Cardiac septum (tissue), 1 donor: ENCODE measurements at regions not wholly inside any gene's neighbourhood (a gene's known extent, or its start where the extent isn't known, plus 50 kb on each side); places are given as distances from the start of the nearest gene placed in this dataset.
A peak's percentile ranks its signal among the peaks of the same experiment; 100 is the strongest.
"Not testable (repeated sequence)": the region's sequence is repeated elsewhere in the genome, so short reads cannot be mapped to it uniquely, and the experiment has no call there.

Experiments used
- DNase-seq: peaks from one replicate; pipeline ENCODE4 v3.0.0-alpha.2; 2020; ENCODE audit warnings: low spot score
- intact Hi-C: fragments of 100-400 bp; cut with DNase I; formaldehyde crosslinking; loops from one replicate; pipeline ENCODE4 v1.14.0; 2022
- donor health status: DM: no; HTN: no; CAD: no.

- DNase-seq, intact Hi-C loops: not testable (repeated sequence)
Measured at GRCh38 chr1:118440-118839, 333.0 kb downstream of the OR4F29 start.

- intact Hi-C loops, DNase-seq: not testable (repeated sequence)
Measured at GRCh38 chr1:115534-115933, 335.9 kb downstream of the OR4F29 start.

- DNase-seq, intact Hi-C loops: not testable (repeated sequence)
Measured at GRCh38 chr1:104776-105175, 346.7 kb downstream of the OR4F29 start.

GRCh38 chr1:99481-99880 is 352.0 kb downstream of the OR4F29 start:
- DNase-seq, intact Hi-C loops: not testable (repeated sequence)

GRCh38 chr1:98811-99210 is 352.7 kb downstream of the OR4F29 start:
- intact Hi-C loops, result not testable (repeated sequence)

GRCh38 chr1:91279-91678 is 360.2 kb downstream of the OR4F29 start:
- intact Hi-C loops, DNase-seq: not testable (repeated sequence)

More at GRCh38 chr1:98811-99210, 352.7 kb downstream of the OR4F29 start:
- DNase-seq, result not testable (repeated sequence)

GRCh38 chr1:88110-88509 is 363.4 kb downstream of the OR4F29 start:
- DNase-seq, intact Hi-C loops: not testable (repeated sequence)

GRCh38 chr1:79152-79551 is 372.3 kb downstream of the OR4F29 start:
- intact Hi-C loops, result not testable (repeated sequence)

GRCh38 chr1:65119-65518 is 386.4 kb downstream of the OR4F29 start, which contains the start of gene OR4F5:
Gene OR4F5 (plus strand): TSS chr1:65419.
- intact Hi-C loops, DNase-seq: not testable (repeated sequence)

More at GRCh38 chr1:79152-79551, 372.3 kb downstream of the OR4F29 start:
- DNase-seq, result not testable (repeated sequence)

- intact Hi-C loops, DNase-seq: not testable (repeated sequence)
Measured at GRCh38 chr1:56014-56531, 395.4 kb downstream of the OR4F29 start.

- intact Hi-C loops, DNase-seq: not testable (repeated sequence)
Measured at GRCh38 chr1:53182-53581, 398.3 kb downstream of the OR4F29 start.

- DNase-seq, intact Hi-C loops: not testable (repeated sequence)
Measured at GRCh38 chr1:41965-42466, 409.5 kb downstream of the OR4F29 start.

- intact Hi-C loops, DNase-seq: not testable (repeated sequence)
Measured at GRCh38 chr1:41197-41596, 410.3 kb downstream of the OR4F29 start.

- DNase-seq, intact Hi-C loops: not testable (repeated sequence)
Measured at GRCh38 chr1:29183-29582, 422.3 kb downstream of the OR4F29 start.

- intact Hi-C loops, result not testable (repeated sequence)
- DNase-seq, result peak; percentile 63
Measured at GRCh38 chr1:17298-17697, 434.2 kb downstream of the OR4F29 start.

- intact Hi-C loops, result not testable (repeated sequence)
- DNase-seq, result peak; percentile 71
Measured at GRCh38 chr1:16025-16424, 435.5 kb downstream of the OR4F29 start.

GRCh38 chr1:9941-10717 is 441.3 kb downstream of the OR4F29 start:
- intact Hi-C loops, result not testable (repeated sequence)
- peak; percentile 63 for DNase-seq
